ENCODE measurements at regions not wholly inside any gene's neighbourhood (a gene's known extent, or its start where the extent isn't known, plus 50 kb on each side); places are given as distances from the start of the nearest gene placed in this dataset.

DNA sequence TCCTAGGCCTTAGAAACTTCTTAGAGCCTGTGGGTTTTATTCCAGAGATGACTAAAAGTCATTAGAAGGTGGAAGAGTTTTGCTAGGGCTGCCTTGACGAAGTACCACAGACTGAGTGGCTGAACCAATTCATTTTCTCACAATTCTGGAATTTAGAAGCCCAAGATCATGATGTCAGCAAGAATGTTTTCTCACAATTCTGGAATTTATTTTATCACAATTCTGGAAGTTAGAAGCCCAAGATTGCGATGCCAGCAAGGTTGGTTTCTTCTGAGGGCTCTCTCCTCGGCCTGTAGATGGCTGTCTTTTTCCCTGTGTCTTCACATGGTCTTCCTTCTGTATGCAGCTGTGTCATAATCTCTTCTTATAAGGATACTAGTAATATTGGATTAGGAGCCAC, 672.9 kb upstream of the MARCKS start:
- H3K36me3 ChIP-seq = no peaks in the 10 kb centered on the region
- H3K4me3 ChIP-seq = no peak overlapping the region
- TF ChIP-seq, protein P1, sequence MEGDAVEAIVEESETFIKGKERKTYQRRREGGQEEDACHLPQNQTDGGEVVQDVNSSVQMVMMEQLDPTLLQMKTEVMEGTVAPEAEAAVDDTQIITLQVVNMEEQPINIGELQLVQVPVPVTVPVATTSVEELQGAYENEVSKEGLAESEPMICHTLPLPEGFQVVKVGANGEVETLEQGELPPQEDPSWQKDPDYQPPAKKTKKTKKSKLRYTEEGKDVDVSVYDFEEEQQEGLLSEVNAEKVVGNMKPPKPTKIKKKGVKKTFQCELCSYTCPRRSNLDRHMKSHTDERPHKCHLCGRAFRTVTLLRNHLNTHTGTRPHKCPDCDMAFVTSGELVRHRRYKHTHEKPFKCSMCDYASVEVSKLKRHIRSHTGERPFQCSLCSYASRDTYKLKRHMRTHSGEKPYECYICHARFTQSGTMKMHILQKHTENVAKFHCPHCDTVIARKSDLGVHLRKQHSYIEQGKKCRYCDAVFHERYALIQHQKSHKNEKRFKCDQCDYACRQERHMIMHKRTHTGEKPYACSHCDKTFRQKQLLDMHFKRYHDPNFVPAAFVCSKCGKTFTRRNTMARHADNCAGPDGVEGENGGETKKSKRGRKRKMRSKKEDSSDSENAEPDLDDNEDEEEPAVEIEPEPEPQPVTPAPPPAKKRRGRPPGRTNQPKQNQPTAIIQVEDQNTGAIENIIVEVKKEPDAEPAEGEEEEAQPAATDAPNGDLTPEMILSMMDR (IDR thresholded peaks at IDR 0.05) = no peak
- no peaks in the 10 kb centered on the region for H3K27me3 ChIP-seq
- H3K27ac ChIP-seq = peak overlapping the region in 1 of 2 donors; percentile 40
- peaks cover 0 to 10% of the 10 kb centered on the region in 2 donors for H3K4me1 ChIP-seq
- DNase-seq (ENCODE audit: low spot score) = no peak
- no peaks in the 10 kb centered on the region for H3K9me3 ChIP-seq

DNA sequence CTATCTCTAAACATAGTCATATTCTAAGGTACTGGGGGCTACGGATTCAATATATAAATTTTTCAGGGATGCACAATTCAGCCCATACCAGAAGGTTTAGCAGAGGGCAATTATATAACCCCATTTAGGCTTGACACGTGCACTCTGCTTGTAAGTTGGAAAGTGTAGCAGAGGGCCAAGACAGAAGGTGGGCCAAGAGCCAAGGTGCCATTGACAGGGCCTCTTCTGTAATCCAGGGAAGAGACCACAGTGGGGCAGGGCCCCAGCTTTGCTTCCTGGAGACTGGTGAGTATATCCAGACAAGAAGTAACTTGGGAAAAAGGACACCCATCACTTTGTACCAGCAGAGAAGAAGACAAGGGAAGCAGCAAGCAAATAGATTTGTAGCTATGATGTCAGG, 672.4 kb upstream of the MARCKS start:
- Histone ChIP-seq H3K27ac (peak overlapping the region in 1 of 2 donors; percentile 40), H3K36me3 (no peaks in the 10 kb centered on the region), H3K27me3 (no peaks in the 10 kb centered on the region), H3K4me1 (peaks cover 0 to 10% of the 10 kb centered on the region in 2 donors), H3K4me3 (no peak overlapping the region), H3K9me3 (no peaks in the 10 kb centered on the region)
- DNase-seq (ENCODE audit: low spot score) = peak; percentile 63
- TF ChIP-seq, protein P1 (IDR thresholded peaks at IDR 0.05) = no peak

DNA sequence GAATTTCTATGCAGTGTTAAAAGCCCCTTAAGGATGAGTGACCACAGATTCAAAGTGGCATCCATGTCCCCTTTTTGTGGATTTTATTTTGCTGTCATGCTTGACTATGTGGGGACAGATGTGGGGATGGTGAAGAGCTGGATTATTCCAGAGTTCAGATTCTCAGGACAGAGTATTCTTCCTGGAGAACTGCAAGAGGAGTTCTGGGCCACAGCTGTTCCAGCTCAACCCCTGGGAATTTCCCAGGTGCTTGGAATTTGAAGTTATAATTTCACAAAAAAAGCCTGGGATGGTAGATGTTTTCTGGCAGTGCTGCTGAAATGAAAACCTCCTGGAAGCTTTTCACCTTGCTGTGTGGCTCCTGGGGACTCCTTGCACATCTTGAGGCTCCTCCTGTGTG, 671.8 kb upstream of the MARCKS start:
- Histone ChIP-seq H3K36me3 (no peaks in the 10 kb centered on the region), H3K27ac (peak overlapping the region in 1 of 2 donors; percentile 40), H3K9me3 (no peaks in the 10 kb centered on the region), H3K27me3 (no peaks in the 10 kb centered on the region), H3K4me1 (peaks cover 0 to 10% of the 10 kb centered on the region in 2 donors), H3K4me3 (no peak overlapping the region)
- no peak for DNase-seq (ENCODE audit: low spot score)
- TF ChIP-seq, protein P1 (IDR thresholded peaks at IDR 0.05) = no peak

DNA sequence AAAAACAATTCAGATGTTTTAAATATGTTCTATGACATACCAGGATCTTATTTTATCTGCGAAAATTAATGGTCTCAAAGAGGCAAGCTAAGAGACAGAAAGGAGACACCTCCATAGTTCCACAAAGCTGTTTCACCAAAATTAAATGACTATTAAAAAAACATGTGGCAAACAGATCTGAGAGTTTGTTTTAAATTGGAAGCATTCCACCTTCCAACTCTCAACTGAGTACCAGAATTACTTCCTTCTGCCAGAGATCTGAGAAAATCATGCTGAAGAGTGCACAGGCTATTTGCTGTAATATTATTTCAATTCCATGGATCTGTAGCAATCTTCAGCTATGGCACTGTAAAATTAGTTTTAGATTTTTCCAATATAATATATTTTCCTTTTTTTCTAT, 669.5 kb upstream of the MARCKS start:
- Histone ChIP-seq H3K36me3 (no peaks in the 10 kb centered on the region), H3K4me1 (peaks cover 0 to 10% of the 10 kb centered on the region in 2 donors), H3K27me3 (no peaks in the 10 kb centered on the region), H3K9me3 (no peaks in the 10 kb centered on the region), H3K4me3 (no peak overlapping the region), H3K27ac (no peak overlapping the region)
- no peak for DNase-seq (ENCODE audit: low spot score)
- TF ChIP-seq, protein P1 (IDR thresholded peaks at IDR 0.05) = no peak

DNA sequence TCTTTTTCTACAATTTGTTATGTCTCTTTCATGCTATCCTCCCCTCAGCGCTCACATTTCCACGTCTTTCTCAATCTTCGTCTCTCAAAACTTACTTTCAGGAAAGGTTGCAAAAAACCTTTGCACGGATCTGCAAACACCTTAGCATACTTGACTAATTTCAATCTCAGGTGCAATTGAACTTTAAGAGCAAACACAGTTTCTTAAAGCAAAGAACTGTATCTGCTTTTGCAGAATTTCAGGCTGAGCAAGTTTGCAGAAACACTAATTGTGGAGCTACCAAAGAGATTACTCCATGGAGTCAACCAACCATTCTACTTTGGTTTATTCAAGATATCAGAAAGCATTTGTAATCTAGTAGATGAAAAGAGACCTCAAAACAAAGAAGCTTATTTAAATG, 668.2 kb upstream of the MARCKS start:
- Histone ChIP-seq H3K27me3 (no peaks in the 10 kb centered on the region), H3K27ac (no peak overlapping the region), H3K4me3 (no peak overlapping the region), H3K36me3 (no peaks in the 10 kb centered on the region), H3K4me1 (peaks cover 0 to 10% of the 10 kb centered on the region in 2 donors), H3K9me3 (no peaks in the 10 kb centered on the region)
- TF ChIP-seq, protein P1 (IDR thresholded peaks at IDR 0.05) = no peak
- DNase-seq (ENCODE audit: low spot score) = no peak

DNA sequence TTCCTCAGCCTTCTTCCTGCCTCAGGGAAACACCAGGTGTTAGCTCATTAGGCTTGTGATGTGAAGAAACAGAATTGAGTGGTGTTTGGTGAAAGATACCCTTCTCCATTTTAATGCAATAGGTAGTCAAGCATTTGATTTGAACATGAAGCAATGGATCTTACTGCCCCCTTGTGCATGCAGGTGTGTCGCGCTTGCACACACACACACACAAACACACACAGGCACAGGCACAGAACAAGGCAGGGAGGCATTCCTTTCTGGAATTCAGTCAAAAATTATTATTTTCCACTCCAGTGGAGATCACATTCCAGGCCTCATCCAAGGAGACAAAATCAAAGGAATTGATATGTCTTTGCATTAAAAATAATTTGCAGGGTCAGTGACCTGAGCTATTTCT, 667.0 kb upstream of the MARCKS start:
- no peaks in the 10 kb centered on the region for H3K27me3 ChIP-seq
- peaks cover 0 to 4% of the 10 kb centered on the region in 2 donors for H3K4me1 ChIP-seq
- DNase-seq (ENCODE audit: low spot score) = no peak
- H3K9me3 ChIP-seq = no peaks in the 10 kb centered on the region
- TF ChIP-seq, protein P1 (IDR thresholded peaks at IDR 0.05) = peak in 1 of 2 donors; percentile 28
- no peak overlapping the region for H3K27ac ChIP-seq
- no peak overlapping the region for H3K4me3 ChIP-seq
- no peaks in the 10 kb centered on the region for H3K36me3 ChIP-seq
